ENCODE measurements at regions not wholly inside any gene's neighbourhood (a gene's known extent, or its start where the extent isn't known, plus 50 kb on each side); places are given as distances from the start of the nearest gene placed in this dataset.

DNA sequence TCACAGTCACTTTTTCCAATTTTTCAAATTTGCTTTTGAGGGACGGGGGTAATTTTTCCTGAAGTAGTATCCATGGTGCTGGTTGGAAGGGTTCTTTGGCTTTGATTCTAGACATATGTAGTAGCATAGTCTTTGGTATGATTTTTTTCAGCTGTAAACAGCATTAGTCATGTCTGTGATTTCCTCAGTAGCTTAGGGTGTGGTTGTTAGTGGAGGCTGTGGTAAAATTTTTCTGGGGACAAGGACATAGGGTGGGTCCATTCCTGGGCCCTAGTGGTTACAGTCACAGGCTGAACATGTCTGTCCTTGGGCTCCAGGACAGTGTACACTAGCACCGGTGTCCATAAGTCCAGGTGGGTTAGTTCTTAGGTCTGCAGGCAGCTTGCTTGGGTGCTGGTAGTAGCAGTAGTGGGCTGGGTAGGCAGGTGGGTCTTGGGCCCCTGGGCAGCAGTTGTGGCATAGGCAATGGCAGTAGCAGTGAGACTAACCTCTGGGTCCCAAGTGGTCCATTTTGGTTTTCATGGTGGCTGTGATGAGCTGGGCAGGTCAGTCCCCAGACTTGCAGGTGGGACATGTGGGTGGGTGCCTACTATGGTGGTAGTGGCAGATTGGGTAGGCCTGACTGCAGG, 100.0 kb upstream of the CXCL14 start:
- intact Hi-C loops (cut with micrococcal nuclease): no loop called here
- no TSS peak for BruUV-seq (replicated peaks)
- H3K27ac Mint-ChIP-seq (ENCODE audit: low read depth, unreplicated experiment): peak overlapping the region; percentile 73
- peaks cover 9% of the 10 kb centered on the region for H3K4me1 Mint-ChIP-seq (ENCODE audit: insufficient read depth, unreplicated experiment)
- H3K27me3 Mint-ChIP-seq (ENCODE audit: insufficient read depth, unreplicated experiment): no peaks in the 10 kb centered on the region
- DNase-seq (ENCODE audit: unreplicated experiment): no peak
- no peak overlapping the region for H3K4me3 Mint-ChIP-seq (ENCODE audit: unreplicated experiment)
- CTCF ChIA-PET: interaction anchor here (0.6 to 2.9 kb wide), 8 partner anchors 12 to 213 kb away, joined by 3 to 17 read pairs (median 4); no protein-coding TSS in a partner anchor
- no peaks in the 10 kb centered on the region for H3K36me3 Mint-ChIP-seq (ENCODE audit: insufficient read depth, unreplicated experiment)
- POLR2A ChIA-PET: interaction anchor here (0.6 to 2.3 kb wide), 9 partner anchors 10 to 477 kb away, joined by 3 to 8 read pairs (median 4); no protein-coding TSS in a partner anchor
- TF ChIP-seq, protein P1, sequence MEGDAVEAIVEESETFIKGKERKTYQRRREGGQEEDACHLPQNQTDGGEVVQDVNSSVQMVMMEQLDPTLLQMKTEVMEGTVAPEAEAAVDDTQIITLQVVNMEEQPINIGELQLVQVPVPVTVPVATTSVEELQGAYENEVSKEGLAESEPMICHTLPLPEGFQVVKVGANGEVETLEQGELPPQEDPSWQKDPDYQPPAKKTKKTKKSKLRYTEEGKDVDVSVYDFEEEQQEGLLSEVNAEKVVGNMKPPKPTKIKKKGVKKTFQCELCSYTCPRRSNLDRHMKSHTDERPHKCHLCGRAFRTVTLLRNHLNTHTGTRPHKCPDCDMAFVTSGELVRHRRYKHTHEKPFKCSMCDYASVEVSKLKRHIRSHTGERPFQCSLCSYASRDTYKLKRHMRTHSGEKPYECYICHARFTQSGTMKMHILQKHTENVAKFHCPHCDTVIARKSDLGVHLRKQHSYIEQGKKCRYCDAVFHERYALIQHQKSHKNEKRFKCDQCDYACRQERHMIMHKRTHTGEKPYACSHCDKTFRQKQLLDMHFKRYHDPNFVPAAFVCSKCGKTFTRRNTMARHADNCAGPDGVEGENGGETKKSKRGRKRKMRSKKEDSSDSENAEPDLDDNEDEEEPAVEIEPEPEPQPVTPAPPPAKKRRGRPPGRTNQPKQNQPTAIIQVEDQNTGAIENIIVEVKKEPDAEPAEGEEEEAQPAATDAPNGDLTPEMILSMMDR (IDR thresholded peaks at IDR 0.05; ENCODE audit: unreplicated experiment): no peak
- H3K9me3 Mint-ChIP-seq (ENCODE audit: unreplicated experiment): peaks cover 18% of the 10 kb centered on the region

DNA sequence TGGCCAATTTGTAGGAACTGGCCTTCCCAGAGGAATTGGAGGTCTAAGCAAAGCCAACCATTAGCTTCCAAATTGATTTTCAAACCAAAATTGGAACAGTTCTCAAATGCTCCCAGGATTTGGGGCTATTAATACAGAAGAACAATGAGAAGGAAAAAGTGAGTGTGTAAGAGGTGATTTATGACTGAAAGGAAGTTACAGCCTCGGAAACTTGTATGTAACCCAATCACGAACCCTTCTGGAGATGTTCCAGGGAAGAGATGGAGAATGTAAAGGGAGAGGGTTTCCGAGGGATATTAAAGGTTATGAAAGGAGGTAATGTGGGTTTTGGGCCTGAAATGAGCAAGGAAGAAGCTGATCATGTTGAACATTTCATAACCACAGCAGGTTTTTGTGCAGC, 93.2 kb upstream of the CXCL14 start:
- TF ChIP-seq, protein P1 (IDR thresholded peaks at IDR 0.05; ENCODE audit: unreplicated experiment): no peak
- intact Hi-C loops (cut with micrococcal nuclease): no loop called here
- H3K27ac Mint-ChIP-seq (ENCODE audit: low read depth, unreplicated experiment): no peak overlapping the region
- peaks cover 9% of the 10 kb centered on the region for H3K9me3 Mint-ChIP-seq (ENCODE audit: unreplicated experiment)
- H3K36me3 Mint-ChIP-seq (ENCODE audit: insufficient read depth, unreplicated experiment): no peaks in the 10 kb centered on the region
- ChIA-PET CTCF (interaction anchor here (0.8 to 1.2 kb wide), 2 partner anchors 101 to 120 kb away, joined by 3 to 5 read pairs; no protein-coding TSS in a partner anchor), POLR2A (interaction anchor here (0.7 to 1.1 kb wide), 2 partner anchors 10 to 260 kb away, joined by 3 to 5 read pairs; no protein-coding TSS in a partner anchor)
- peaks cover 9% of the 10 kb centered on the region for H3K4me1 Mint-ChIP-seq (ENCODE audit: insufficient read depth, unreplicated experiment)
- H3K27me3 Mint-ChIP-seq (ENCODE audit: insufficient read depth, unreplicated experiment): no peaks in the 10 kb centered on the region
- DNase-seq (ENCODE audit: unreplicated experiment): no peak
- H3K4me3 Mint-ChIP-seq (ENCODE audit: unreplicated experiment): no peak overlapping the region
- BruUV-seq (replicated peaks): no TSS peak

DNA sequence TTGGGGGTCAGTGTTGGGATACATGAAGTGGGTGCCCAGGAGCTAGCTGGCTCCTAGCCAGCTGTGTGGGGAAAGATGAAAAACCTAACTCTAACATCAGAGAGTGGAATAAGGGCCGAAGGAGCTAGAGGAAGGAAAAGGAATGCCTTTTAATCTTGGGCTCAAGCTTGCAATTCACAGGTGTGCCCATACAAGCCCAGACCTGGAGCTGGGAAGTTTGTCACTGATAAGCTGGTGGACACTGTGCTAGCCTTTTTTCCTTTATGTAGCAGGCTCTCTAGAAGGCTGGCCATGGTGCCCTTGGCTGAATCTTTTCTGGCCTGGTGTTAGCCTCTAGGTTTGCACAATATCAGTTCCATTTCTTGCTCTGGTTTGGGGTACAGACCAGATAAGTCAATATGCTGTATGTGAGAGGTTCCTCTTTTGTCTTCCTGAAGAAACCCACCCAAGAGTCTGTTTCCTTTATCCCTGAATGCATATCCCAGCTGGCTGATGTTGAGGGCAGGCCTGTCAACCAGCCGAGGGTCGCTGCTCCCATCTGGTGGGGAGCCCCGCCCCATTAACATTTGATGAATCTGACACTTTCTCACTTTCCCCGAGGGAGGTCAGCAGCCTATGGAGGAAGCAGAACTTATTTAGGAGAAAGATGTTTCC, 92.4 kb upstream of the CXCL14 start:
- ChIA-PET CTCF (interaction anchor here (0.8 to 1.2 kb wide), 2 partner anchors 100 to 533 kb away, joined by 4 to 5 read pairs; no protein-coding TSS in a partner anchor), POLR2A (no interaction called here)
- Mint-ChIP-seq H3K9me3 (ENCODE audit: unreplicated experiment) (peaks cover 6% of the 10 kb centered on the region), H3K4me1 (ENCODE audit: insufficient read depth, unreplicated experiment) (peaks cover 9% of the 10 kb centered on the region), H3K27me3 (ENCODE audit: insufficient read depth, unreplicated experiment) (no peaks in the 10 kb centered on the region), H3K36me3 (ENCODE audit: insufficient read depth, unreplicated experiment) (no peaks in the 10 kb centered on the region), H3K27ac (ENCODE audit: low read depth, unreplicated experiment) (no peak overlapping the region), H3K4me3 (ENCODE audit: unreplicated experiment) (no peak overlapping the region)
- DNase-seq (ENCODE audit: unreplicated experiment): no peak
- BruUV-seq (replicated peaks): no TSS peak
- TF ChIP-seq, protein P1 (IDR thresholded peaks at IDR 0.05; ENCODE audit: unreplicated experiment): no peak
- intact Hi-C loops (cut with micrococcal nuclease): no loop called here

DNA sequence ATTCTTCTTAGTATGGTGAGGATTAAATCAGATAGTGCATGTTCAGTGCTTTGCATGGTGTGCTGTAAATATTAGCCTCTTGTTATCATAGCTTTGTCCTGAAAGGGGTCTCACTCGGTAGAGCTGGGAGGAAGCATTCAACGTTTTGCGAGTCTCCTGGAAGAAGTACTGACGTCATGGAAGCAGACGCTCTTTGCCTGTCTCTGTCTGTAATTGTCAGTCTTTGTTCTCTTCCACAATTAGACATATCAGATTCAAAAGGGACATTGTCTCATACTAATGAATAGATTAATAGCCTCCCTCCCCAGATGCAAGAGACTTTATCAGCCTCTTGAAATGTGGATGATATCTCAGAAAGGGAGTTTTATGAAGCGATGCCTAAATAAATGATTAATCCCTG, 91.8 kb upstream of the CXCL14 start:
- peaks cover 9% of the 10 kb centered on the region for H3K4me1 Mint-ChIP-seq (ENCODE audit: insufficient read depth, unreplicated experiment)
- no peak overlapping the region for H3K4me3 Mint-ChIP-seq (ENCODE audit: unreplicated experiment)
- no peaks in the 10 kb centered on the region for H3K36me3 Mint-ChIP-seq (ENCODE audit: insufficient read depth, unreplicated experiment)
- BruUV-seq (replicated peaks): no TSS peak
- DNase-seq (ENCODE audit: unreplicated experiment): no peak
- H3K27me3 Mint-ChIP-seq (ENCODE audit: insufficient read depth, unreplicated experiment): no peaks in the 10 kb centered on the region
- H3K27ac Mint-ChIP-seq (ENCODE audit: low read depth, unreplicated experiment): no peak overlapping the region
- intact Hi-C loops (cut with micrococcal nuclease): no loop called here
- ChIA-PET POLR2A (interaction anchor here (0.8 kb wide), 1 partner anchor 19 kb away, joined by 3 read pairs; no protein-coding TSS in a partner anchor), CTCF (interaction anchor here (0.8 to 1.2 kb wide), 4 partner anchors 18 to 533 kb away, joined by 3 to 5 read pairs (median 4); no protein-coding TSS in a partner anchor)
- no peaks in the 10 kb centered on the region for H3K9me3 Mint-ChIP-seq (ENCODE audit: unreplicated experiment)
- TF ChIP-seq, protein P1 (IDR thresholded peaks at IDR 0.05; ENCODE audit: unreplicated experiment): no peak
